ENCODE measurements at regions not wholly inside any gene's neighbourhood (a gene's known extent, or its start where the extent isn't known, plus 50 kb on each side); places are given as distances from the start of the nearest gene placed in this dataset.
"Not testable (repeated sequence)": the region's sequence is repeated elsewhere in the genome, so short reads cannot be mapped to it uniquely, and the experiment has no call there.

DNA sequence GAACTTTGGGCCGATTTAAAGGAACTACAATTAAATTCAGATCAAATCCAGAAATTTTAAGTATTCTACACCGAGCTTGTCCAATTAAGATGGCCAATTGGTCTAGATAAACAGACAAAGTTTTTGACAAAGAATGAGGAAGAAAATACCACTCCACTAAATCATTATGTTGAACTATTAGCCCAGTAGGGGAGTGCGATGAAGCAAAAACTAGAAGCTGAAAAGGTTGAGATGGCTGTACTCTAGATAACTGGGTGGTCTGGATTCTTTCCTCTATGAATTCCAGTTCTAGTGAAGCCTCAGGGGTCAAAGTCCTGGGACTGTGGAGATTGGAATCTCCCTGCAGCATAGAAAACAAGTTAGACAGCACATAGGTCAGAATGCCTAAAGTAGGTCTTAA, 418.9 kb upstream of the IMPG1 start:
- DNase-seq, result not testable (repeated sequence)

DNA sequence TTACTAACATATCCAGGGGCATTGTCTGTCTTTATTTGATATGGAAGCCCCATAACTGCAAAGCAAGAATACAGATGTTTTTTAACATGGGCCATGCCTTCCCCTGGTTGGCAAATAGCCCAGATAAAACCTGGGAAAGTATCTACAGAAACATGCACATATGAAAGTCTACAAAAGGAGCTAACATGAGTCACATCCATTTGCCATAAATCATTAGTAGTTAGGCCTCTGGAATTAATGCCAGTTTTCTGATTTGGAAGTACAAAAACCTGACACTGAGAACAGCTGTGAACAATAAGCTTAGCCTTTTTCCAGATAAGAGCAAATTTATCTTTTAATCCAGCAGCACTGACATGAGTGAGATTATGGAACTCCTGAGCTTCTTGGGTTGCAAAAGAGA, 418.0 kb upstream of the IMPG1 start:
- no peak for DNase-seq

DNA sequence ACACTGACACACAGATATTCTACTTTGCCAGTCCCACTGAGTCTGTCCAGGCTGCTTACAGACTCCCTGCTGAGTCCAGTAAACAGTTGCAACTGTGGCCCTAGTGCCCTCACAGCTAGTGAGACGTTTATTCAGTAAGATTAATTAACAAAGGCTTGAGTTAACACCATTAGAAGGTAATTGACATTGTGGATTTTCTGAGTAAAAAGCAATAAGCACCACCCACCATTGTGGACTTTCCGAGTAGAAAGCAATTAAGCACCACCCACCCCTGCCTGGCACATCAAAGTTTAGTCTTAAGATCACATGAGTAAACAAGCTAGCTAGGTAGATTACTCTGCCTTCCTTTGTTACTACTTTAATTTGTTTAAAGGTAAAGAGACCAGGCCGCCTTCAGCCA, 408.6 kb upstream of the IMPG1 start:
- DNase-seq, result no peak

DNA sequence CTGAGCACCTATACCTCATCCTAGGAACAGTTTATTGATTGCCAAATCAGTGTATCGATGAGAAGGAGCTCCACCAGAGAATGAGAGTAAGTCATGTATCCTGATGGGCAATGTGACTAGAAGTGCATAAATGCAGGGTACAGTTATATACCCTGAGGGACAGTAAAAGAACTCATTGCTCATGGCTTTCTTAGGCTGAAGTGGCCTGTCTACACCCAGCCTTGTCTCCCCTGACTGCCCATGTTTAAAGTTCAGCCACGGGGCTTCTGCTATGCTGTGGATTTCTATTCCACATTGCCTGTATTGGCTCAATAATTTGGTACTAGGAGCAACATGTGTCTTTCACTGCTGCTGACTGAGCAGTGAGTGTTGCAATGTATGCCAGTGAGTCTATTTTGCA, 400.4 kb upstream of the IMPG1 start:
- no peak for DNase-seq

DNA sequence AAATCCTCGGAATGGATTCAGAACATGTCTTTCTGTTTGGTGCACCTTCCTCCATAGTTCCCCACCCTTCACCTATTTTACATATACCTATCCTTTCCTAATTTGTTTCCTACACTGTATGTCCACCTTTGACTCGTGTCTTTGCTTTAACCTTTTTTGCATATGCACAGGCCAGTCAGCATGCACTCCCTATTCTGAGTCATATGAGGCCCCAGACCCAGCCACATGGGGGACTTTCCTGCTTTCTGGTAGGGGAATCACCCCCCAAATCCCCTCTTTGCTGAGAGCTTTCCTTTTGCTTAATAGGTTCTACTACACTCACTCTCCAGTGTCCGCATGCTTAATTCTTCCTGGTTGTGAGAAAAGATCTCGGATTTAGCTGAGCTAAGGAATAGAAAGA, 393.8 kb upstream of the IMPG1 start:
- DNase-seq, result no peak

DNA sequence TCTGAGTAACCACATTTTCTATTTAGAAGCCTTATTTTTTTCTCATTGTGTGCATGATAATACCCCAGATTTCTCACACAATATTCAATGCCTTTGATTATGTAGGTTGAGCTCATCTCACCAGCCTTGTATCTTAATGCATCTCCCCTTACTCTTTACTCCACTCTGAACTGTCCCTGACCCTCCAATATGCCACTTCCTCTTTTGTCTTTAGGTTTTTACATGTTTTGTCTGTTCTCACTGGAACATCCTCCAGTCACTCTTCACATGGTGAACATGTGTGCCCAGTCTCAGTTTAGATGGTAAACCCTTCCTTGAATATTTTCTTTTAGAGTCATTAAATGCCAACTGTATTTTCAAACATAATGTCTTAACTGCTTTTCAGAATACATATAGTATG, 392.9 kb upstream of the IMPG1 start:
- DNase-seq, result no peak

DNA sequence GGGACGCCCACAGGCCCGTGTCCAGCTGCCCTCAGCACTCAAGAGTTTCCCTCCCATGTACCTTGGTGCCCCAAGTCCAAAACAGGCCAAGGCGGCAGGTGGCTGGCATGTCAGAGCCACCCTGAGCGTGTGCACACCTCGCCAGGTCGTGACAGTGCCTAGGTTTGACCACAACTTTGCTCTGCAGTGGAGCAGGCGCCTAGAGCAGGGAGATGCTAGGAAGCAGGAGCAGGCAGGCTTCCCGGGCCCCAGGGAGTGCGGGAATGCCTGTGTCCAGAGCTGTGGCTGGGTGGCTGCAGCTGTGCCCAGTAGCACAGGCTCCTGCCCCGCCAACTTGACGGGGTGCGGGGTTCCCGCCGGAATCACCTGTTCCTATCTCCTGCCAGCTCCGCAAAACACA, 380.8 kb upstream of the IMPG1 start:
- DNase-seq, result no peak

DNA sequence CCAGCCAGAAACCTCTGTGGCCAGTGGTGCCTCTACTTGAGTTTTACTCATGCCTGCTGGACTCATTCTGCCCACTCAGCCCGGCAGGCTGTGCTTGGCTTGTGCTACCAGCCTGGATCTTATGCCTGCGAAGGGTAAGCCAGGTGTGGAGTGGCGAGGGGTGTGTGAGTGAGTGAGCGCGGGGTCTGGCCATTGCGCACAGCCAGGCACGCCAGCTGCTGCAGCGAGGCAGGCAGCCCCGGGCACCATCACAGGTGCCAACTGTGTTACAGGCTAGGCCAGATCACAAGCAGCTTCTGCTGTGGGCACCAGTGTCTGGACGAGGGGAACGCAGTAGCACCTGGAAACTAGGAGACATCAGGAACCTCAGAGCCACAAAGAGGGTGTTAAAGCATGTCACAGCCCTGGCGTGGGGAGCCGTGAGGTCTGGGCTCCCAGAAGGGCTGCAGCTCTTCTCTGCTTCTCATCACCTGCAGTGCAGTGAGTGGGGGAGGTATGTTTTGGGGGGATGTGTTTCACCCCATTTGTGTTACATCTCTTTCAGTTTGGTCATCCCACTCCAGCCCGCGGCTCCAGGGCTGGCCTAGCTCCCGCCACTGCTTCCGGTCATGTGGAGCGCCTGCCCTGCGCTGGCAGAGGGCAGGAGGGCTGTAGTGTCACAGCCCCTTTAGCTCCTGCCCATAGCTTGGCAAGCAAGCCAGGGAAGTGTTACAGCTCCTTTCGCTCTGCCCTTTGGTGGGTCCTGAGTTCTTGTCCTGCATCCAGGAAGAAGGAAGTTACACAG, 379.7 kb upstream of the IMPG1 start:
- no peak for DNase-seq

DNA sequence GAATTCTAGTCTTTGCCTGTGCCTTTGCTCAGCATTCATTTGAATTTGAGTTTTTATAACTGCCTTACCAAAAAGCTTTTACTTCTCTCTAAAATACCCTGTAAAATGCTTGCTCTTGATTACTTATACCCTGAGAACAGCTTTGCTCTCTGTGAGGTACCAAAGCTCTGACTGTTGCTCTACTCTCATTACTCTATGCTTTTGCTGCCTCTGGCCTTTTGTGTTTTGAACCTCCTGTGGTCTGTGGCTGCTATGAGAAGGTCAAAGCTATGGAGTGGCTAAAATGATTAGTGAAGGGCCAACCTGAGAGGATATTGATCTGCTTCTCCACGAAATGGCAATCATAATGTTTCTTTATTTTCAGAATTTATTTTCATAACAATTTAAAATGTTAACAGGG, 375.6 kb upstream of the IMPG1 start:
- DNase-seq, result no peak

DNA sequence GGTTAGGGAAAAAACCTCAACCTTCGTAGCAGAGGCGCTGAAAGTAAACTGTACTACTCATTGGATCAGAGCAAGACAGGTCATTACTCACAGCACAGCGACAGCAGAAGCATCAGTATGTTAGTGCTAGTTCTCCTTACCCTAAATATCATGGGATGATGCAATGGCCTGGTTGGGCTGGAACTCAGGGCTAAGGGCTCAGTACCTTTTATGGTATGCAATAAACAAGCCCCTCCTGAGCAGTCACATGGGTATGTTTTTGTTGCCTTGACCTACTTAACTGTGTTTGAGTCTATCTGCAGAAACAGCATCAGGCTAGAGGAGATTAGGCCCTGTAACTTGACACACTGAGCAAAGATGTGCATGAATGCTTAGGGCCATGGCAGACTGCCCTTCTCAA, 369.4 kb upstream of the IMPG1 start:
- DNase-seq, result no peak

DNA sequence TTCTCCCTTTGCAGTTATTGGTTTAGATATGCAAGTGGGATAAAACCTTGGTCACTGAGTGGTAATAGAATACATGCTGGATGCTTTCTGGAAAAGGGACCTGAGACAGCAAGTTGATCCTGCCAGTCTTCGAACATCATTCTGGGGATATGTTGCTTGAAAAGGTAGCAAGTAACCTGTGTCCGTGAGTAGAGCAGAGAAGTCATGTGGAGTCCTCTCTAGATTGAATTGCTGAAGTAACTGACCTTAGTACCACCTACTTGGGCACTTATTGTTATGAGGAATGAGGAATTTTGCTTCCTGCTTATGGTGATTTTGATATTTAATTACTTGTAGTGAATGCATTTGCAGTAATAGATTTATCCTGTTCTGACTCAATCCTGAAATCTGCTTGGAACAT, 367.3 kb upstream of the IMPG1 start:
- no peak for DNase-seq

DNA sequence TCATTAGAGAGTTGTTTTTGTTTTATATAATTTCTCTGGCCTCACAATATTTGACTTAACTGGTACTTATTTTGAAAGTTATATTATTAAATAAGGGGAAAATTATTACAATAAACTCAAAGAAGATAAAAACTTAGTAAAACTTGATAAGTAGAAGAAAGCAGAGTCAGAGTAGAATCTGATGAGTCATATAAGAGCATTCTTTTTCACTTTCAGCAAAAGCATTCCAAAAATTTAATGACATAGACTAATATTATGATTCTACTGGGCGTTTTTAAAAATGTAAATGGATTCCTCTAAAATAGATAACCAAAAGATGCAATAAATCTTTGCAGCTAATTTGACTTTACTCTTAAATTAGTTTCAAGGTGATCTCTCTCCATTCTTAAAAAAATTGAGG, 366.3 kb upstream of the IMPG1 start:
- no peak for DNase-seq

DNA sequence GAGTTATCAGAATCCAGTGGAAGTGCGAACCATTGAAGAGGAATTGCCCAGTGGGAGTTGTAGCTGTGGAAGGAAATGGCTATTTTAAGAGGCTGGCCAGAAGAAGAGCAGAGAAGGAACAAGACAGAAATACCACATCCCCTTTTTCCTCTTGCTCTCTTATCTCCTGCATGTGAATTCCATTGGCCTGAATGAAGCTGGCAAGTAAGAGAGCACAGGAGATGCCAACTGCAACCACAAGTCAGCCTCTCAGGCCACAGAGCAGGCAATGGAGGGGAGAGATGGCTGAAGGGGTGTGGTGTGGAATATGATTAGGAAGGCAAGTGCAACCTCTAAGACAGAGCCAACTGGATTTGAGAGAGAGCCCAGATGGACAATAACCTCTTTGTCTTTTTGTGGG, 362.7 kb upstream of the IMPG1 start:
- no peak for DNase-seq

DNA sequence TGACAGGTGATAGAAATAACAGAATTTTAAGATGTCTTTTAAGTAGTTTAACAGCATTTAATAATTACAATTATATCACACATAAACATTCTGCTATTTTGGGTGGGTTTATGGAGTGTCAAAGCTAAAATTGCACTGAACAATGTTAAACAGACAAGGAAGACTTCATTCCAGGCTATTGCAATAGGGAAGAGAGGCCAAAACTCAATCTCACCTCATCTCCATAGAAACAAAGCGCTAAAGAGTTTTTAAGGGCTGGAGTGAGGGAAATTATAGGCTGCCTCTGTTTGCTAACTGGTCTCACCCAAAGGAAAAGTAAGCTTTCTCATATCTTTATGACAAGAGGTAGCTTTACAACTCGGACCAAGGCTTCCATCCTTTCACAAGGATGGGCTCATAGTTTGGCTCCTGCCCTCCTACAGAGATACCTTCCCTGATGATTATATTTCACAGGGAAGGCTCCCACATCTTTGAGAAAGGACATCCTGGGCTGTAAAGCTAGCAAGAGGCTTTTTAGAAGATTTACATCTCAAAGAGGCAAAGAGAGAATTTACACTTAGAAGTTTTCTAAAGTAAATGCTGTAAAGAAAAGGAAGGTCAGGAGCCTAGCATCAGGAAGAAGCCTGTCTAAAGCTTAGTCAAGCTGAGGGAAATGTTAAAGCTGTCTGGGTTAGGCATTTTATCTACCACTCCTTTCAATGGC, 350.2 kb upstream of the IMPG1 start:
- DNase-seq, result no peak

DNA sequence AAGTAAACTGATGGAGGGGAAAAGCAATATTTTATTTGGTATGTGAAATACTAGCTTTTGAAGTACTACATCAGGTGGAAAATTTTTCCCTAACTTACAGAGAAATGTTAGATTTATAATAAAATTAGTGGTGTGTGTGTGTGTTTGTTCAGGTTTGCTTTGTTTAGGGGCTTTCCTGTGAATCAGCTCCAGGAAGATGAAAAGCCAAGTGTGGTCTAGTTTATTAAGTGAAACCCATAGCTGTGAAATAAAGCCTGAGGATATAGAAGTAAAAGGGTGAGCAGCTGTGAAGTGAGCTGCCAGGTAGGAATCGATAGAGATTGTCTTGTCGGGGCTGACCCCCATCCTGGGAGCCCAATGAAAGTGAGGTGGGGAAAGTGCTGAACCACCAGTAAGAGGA, 347.6 kb upstream of the IMPG1 start:
- DNase-seq, result no peak

DNA sequence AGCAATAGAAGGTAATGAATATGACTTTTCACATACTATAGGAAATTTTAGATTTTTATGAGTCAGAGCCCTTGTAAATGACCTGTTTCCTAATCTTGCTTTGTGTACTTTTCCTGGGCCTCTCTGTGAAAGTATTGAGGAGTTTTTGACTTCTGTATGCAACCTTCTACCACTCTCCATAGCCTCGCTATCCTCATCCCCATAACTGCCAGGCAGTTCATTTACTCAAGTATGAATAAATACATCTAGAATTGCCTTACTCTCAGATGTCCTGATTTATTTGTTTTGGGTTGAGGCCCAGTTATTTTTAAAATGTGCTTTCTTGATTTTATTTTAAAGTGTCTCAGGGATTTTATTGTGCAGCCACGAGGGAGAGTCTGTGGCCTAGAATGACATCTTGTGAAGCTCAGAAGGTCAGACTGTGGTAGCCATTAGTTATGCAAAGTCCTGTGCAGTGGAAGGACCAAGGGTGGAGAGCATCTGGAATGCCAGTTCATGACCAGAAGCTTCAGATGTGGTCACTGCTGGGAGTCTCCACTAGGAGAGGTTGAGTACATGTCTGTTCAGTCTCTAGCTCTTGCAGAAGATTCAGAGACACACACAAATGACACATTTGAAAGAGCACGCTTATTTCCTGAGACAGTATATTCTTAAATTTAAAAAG, 346.2 kb upstream of the IMPG1 start:
- peak; percentile 30 for DNase-seq

DNA sequence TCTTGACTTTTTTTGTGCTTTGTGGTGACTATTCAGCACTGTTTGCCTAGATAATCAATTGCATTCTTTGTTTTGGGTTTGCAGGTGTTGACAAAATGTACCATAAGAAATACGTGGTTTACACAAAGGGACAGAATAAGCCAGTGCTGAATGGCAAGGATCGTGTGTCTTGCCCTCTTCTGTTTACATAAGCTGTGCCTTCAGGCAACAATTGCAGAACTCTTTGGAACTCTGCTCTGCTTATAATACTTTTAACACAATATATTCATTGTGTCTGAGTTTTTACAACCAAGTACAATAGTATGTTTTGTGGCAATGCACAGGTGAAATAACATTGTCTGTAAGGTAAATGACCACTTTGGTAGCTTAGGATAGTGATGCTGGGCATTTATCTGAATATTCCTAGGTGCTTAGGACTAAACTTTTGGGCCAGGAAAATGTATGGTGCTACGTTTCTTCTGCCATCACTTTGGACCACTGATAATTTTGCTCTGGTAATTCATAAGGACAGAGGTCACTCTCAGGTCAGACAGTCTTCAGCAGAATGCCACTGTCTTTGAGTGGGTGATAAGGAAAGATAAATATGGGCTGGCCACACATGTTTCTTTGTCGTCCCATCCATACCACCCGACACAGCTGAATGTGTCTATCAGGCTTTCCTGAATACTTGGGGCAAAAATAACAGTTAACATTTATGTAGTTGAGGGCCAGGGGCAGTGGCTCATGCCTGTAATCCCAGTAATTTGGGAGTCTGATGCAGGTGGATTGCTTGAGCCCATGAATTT, 344.6 kb upstream of the IMPG1 start:
- DNase-seq, result no peak

DNA sequence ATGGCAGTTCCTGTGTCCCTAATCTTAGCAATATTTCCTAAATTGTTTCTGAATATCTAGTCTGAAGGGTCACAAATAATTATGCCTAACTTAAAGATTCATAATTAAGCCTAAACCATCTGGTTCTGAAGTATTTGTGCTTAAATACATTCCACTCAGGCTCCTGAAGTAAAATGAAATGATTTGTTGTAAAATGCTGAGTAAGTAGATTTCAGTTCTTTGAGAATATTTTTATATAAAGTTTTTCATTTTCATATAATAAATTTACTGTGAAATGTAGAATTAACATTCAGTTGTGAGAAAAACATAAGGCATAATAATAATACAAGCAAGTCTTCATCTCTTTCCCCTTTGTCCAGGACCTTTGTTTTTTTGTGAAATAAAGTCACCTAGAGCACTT, 330.6 kb upstream of the IMPG1 start:
- DNase-seq, result no peak

DNA sequence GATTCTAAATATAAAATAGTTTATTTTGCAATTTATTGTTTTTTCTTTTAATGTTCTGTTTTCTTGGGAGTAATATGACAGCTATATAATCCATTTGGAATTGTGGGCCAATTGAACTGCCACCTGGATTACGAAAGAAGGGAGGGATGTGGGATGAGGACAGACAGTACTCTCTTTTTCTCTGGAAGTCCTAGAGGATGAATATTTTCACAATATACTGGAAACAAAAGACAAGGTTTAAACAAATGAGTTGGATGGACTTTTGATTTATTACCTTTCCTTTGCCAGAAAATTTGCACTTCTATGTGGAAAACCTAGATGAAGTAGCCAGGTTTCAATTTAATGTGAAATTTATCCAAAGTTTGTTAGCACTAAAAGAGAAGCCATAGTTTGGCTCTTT, 325.5 kb upstream of the IMPG1 start:
- DNase-seq, result no peak

DNA sequence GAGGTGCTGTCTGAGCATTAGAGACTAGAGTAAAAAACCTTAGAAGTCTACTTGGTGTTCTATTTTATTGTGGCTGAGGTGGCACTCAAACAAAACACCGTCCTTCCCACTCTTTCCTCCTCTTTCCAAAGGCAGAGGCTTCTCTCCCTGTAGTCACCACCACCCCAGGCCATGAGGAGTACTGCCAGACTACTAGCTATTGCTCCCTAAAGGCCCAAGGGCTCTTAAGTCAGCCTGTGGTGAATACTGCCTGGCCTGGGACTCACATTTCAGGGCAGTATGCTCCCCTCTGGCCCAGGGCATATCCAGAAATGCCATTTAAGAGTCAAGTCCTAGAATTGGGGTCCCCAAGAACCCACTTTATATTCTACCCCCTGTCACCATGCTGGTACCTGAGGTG, 309.7 kb upstream of the IMPG1 start:
- no peak for DNase-seq

DNA sequence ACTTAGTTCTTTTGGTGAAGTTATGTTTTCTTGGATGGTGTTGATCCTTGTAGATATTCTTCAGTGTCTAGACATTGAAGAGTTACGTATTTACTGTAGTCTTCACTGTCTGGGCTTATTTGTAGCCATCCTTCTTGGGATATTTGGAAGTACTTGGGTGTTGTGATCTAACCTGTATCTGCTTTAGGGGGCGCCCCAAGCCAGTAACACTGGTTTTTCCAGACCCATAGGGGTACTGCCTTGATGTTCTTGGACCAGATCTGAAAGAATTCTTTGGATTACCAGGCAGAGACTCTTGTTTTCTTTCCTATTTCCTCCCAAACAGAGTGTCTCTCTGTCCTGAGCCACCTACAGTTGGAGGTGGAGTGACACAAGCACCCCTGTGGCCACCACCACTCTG, 309.1 kb upstream of the IMPG1 start:
- DNase-seq, result no peak

DNA sequence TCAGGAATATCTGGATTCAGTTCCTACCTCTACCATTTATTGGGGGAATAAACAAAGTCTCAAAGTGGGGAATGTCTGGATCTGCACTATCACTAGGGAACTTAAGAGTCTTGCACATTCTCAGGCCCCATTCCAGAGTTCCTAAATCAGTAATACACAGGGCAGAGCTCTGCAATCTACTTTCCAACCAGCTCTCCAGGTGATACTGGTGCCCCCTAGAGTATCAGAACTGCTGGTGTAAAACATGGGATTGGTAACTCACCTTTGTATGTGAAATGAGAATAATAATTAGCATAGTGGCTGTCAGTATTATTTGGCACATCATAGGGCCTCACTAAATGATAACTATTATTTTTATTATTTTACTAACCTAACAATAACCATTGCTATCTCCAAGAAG, 278.8 kb upstream of the IMPG1 start:
- no peak for DNase-seq

DNA sequence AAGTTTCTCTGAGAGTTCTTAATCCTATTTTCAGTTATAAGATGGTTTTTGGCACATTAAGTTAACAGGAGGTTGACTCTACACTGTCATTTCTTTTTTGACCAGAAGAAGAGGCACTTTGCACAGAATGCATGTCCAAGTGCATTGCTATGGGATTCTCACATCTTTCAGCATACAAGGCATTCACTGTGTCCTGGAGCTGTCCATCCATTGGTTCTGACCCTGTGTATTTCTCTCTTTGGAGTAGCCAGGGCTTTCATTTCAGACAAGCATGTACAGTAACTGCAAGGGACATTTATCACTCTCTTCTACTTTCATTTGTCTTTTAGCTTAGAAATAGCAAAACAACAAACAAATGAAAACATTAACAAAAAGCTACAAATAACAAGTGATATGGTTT, 275.1 kb upstream of the IMPG1 start:
- no peak for DNase-seq

Measured in left hindlimb (tissue), 1 donor.